ENCODE measurements at regions not wholly inside any gene's neighbourhood (a gene's known extent, or its start where the extent isn't known, plus 50 kb on each side); places are given as distances from the start of the nearest gene placed in this dataset.

GRCh38 chr6:104421650-104422049 is 438.1 kb downstream of the HACE1 start:
- no peak for FAIRE-seq
- no peak for TF ChIP-seq POLR2A (IDR thresholded peaks at IDR 0.05; ENCODE audit: low read depth, low read length)
- no peak for DNase-seq (ENCODE audit: insufficient read length, low spot score)

GRCh38 chr6:104418839-104419238 is 440.9 kb downstream of the HACE1 start:
- no peak for FAIRE-seq
- DNase-seq (ENCODE audit: insufficient read length, low spot score) = no peak
- no peak for TF ChIP-seq POLR2A (IDR thresholded peaks at IDR 0.05; ENCODE audit: low read depth, low read length)

GRCh38 chr6:104418125-104418524 is 441.6 kb downstream of the HACE1 start:
- FAIRE-seq (no peak), DNase-seq (ENCODE audit: insufficient read length, low spot score) (no peak)

GRCh38 chr6:104414723-104415122 is 445.0 kb downstream of the HACE1 start:
- no peak for FAIRE-seq
- DNase-seq (ENCODE audit: insufficient read length, low spot score) = no peak
- TF ChIP-seq POLR2A (IDR thresholded peaks at IDR 0.05; ENCODE audit: low read depth, low read length) = no peak

More at GRCh38 chr6:104418125-104418524, 441.6 kb downstream of the HACE1 start:
- TF ChIP-seq POLR2A (IDR thresholded peaks at IDR 0.05; ENCODE audit: low read depth, low read length) = no peak

GRCh38 chr6:104413767-104414166 is 446.0 kb downstream of the HACE1 start:
- DNase-seq (ENCODE audit: insufficient read length, low spot score) (no peak), FAIRE-seq (no peak)
- TF ChIP-seq POLR2A (IDR thresholded peaks at IDR 0.05; ENCODE audit: low read depth, low read length) = no peak

- FAIRE-seq (no peak), DNase-seq (ENCODE audit: insufficient read length, low spot score) (no peak)
- no peak for TF ChIP-seq POLR2A (IDR thresholded peaks at IDR 0.05; ENCODE audit: low read depth, low read length)
Measured at GRCh38 chr6:104411302-104411701, 448.4 kb downstream of the HACE1 start.

GRCh38 chr6:104409913-104410312 is 449.8 kb downstream of the HACE1 start:
- no peak for FAIRE-seq
- no peak for DNase-seq (ENCODE audit: insufficient read length, low spot score)

GRCh38 chr6:104407957-104408356 is 451.8 kb downstream of the HACE1 start:
- DNase-seq (ENCODE audit: insufficient read length, low spot score) (no peak), FAIRE-seq (no peak)
- TF ChIP-seq POLR2A (IDR thresholded peaks at IDR 0.05; ENCODE audit: low read depth, low read length) = no peak

More at GRCh38 chr6:104409913-104410312, 449.8 kb downstream of the HACE1 start:
- no peak for TF ChIP-seq POLR2A (IDR thresholded peaks at IDR 0.05; ENCODE audit: low read depth, low read length)

GRCh38 chr6:104404377-104404776 is 455.3 kb downstream of the HACE1 start:
- TF ChIP-seq POLR2A (IDR thresholded peaks at IDR 0.05; ENCODE audit: low read depth, low read length) = no peak
- DNase-seq (ENCODE audit: insufficient read length, low spot score) (no peak), FAIRE-seq (no peak)

GRCh38 chr6:104402572-104402971 is 457.1 kb downstream of the HACE1 start:
- DNase-seq (ENCODE audit: insufficient read length, low spot score) = no peak
- TF ChIP-seq POLR2A (IDR thresholded peaks at IDR 0.05; ENCODE audit: low read depth, low read length) = no peak
- no peak for FAIRE-seq

- FAIRE-seq (no peak), DNase-seq (ENCODE audit: insufficient read length, low spot score) (no peak)
- TF ChIP-seq POLR2A (IDR thresholded peaks at IDR 0.05; ENCODE audit: low read depth, low read length) = no peak
Measured at GRCh38 chr6:104401926-104402325, 457.8 kb downstream of the HACE1 start.

- DNase-seq (ENCODE audit: insufficient read length, low spot score) (no peak), FAIRE-seq (no peak)
- no peak for TF ChIP-seq POLR2A (IDR thresholded peaks at IDR 0.05; ENCODE audit: low read depth, low read length)
Measured at GRCh38 chr6:104400844-104401243, 458.9 kb downstream of the HACE1 start.

GRCh38 chr6:104396077-104396476 is 463.6 kb downstream of the HACE1 start:
- no peak for FAIRE-seq
- no peak for TF ChIP-seq POLR2A (IDR thresholded peaks at IDR 0.05; ENCODE audit: low read depth, low read length)
- DNase-seq (ENCODE audit: insufficient read length, low spot score) = no peak

GRCh38 chr6:104381907-104382306 is 477.8 kb downstream of the HACE1 start:
- no peak for TF ChIP-seq POLR2A (IDR thresholded peaks at IDR 0.05; ENCODE audit: low read depth, low read length)
- no peak for FAIRE-seq
- DNase-seq (ENCODE audit: insufficient read length, low spot score) = no peak

GRCh38 chr6:104365451-104366234 is 494.1 kb downstream of the HACE1 start:
- no peak for TF ChIP-seq POLR2A (IDR thresholded peaks at IDR 0.05; ENCODE audit: low read depth, low read length)
- DNase-seq (ENCODE audit: insufficient read length, low spot score) = no peak
- FAIRE-seq = no peak
